ENCODE measurements at regions not wholly inside any gene's neighbourhood (a gene's known extent, or its start where the extent isn't known, plus 50 kb on each side); places are given as distances from the start of the nearest gene placed in this dataset.
A peak's percentile ranks its signal among the peaks of the same experiment; 100 is the strongest.

GRCh38 chr4:158094413-158095134 is 78.3 kb downstream of the GASK1B start:
- H3K27ac ChIP-seq = no peak overlapping the region
- TF ChIP-seq CTCF (conservative IDR thresholded peaks at IDR 0.05) (no peak), ZFX (IDR thresholded peaks at IDR 0.05) (no peak)

- peak overlapping the region; percentile 56; the same call in 1 of the 2 replicates for H3K27ac ChIP-seq
- TF ChIP-seq CTCF (conservative IDR thresholded peaks at IDR 0.05) (no peak), ZFX (IDR thresholded peaks at IDR 0.05) (no peak)
Observed at GRCh38 chr4:158090323-158090722, 82.5 kb downstream of the GASK1B start.

- H3K27ac ChIP-seq = peak overlapping the region; percentile 56; the same call in 1 of the 2 replicates
Observed at GRCh38 chr4:158089897-158090296, 82.9 kb downstream of the GASK1B start.

- TF ChIP-seq ZFX (IDR thresholded peaks at IDR 0.05) = no peak
- no peak for TF ChIP-seq CTCF (conservative IDR thresholded peaks at IDR 0.05)
- no peak overlapping the region for H3K27ac ChIP-seq
Observed at GRCh38 chr4:158080354-158080753, 92.5 kb downstream of the GASK1B start.

- TF ChIP-seq ZFX (IDR thresholded peaks at IDR 0.05) (no peak), CTCF (conservative IDR thresholded peaks at IDR 0.05) (no peak)
- no peak overlapping the region for H3K27ac ChIP-seq
Observed at GRCh38 chr4:158079661-158080060, 93.2 kb downstream of the GASK1B start.

GRCh38 chr4:158077835-158078234 is 95.0 kb downstream of the GASK1B start:
- TF ChIP-seq ZFX (IDR thresholded peaks at IDR 0.05) (no peak), CTCF (conservative IDR thresholded peaks at IDR 0.05) (no peak)
- H3K27ac ChIP-seq = no peak overlapping the region

GRCh38 chr4:158074851-158075250 is 98.0 kb downstream of the GASK1B start:
- H3K27ac ChIP-seq = no peak overlapping the region
- TF ChIP-seq ZFX (IDR thresholded peaks at IDR 0.05) (no peak), CTCF (conservative IDR thresholded peaks at IDR 0.05) (no peak)

GRCh38 chr4:158071931-158072330 is 100.9 kb downstream of the GASK1B start:
- no peak for TF ChIP-seq ZFX (IDR thresholded peaks at IDR 0.05)
- no peak for TF ChIP-seq CTCF (conservative IDR thresholded peaks at IDR 0.05)
- H3K27ac ChIP-seq = no peak overlapping the region

All from C4-2B (cell line).